Pons (tissue), 1 donor: ENCODE measurements at regions not wholly inside any gene's neighbourhood (a gene's known extent, or its start where the extent isn't known, plus 50 kb on each side); places are given as distances from the start of the nearest gene placed in this dataset.

Experiments
- DNase-seq: peaks from one replicate; pipeline ENCODE4 v3.0.0-alpha.2; 2016; ENCODE audit warnings: low spot score

- DNase-seq, result no peak
These were observed 1445.3 kb upstream of the MIR17HG start for GRCh38 chr13:89902223-89902622.

GRCh38 chr13:89903115-89903514, 1444.4 kb upstream of the MIR17HG start:
- DNase-seq, result no peak

- DNase-seq, result no peak
These were observed 1437.3 kb upstream of the MIR17HG start for GRCh38 chr13:89910166-89910565.

GRCh38 chr13:89916551-89916950, 1430.9 kb upstream of the MIR17HG start:
- no peak for DNase-seq

GRCh38 chr13:89920461-89920860, 1427.0 kb upstream of the MIR17HG start:
- no peak for DNase-seq

- no peak for DNase-seq
These were observed 1424.4 kb upstream of the MIR17HG start for GRCh38 chr13:89923052-89923451.

GRCh38 chr13:89923736-89924135, 1423.8 kb upstream of the MIR17HG start:
- no peak for DNase-seq

- DNase-seq, result peak; percentile 40
These were observed 1422.4 kb upstream of the MIR17HG start for GRCh38 chr13:89925107-89925506.

- DNase-seq, result no peak
These were observed 1416.6 kb upstream of the MIR17HG start for GRCh38 chr13:89930861-89931260.

GRCh38 chr13:89932902-89933301, 1414.6 kb upstream of the MIR17HG start:
- no peak for DNase-seq

- no peak for DNase-seq
These were observed 1411.2 kb upstream of the MIR17HG start for GRCh38 chr13:89936256-89936655.

GRCh38 chr13:89937420-89937819, 1410.1 kb upstream of the MIR17HG start:
- DNase-seq, result no peak

- no peak for DNase-seq
These were observed 1407.1 kb upstream of the MIR17HG start for GRCh38 chr13:89940383-89940782.

- DNase-seq, result no peak
These were observed 1404.3 kb upstream of the MIR17HG start for GRCh38 chr13:89943139-89943538.

- no peak for DNase-seq
These were observed 1397.3 kb upstream of the MIR17HG start for GRCh38 chr13:89950225-89950624.

GRCh38 chr13:89951341-89951740, 1396.1 kb upstream of the MIR17HG start:
- DNase-seq, result no peak

GRCh38 chr13:89953581-89953980, 1393.9 kb upstream of the MIR17HG start:
- DNase-seq, result no peak

- no peak for DNase-seq
These were observed 1391.7 kb upstream of the MIR17HG start for GRCh38 chr13:89955773-89956172.

- no peak for DNase-seq
These were observed 1388.4 kb upstream of the MIR17HG start for GRCh38 chr13:89959074-89959473.

- no peak for DNase-seq
These were observed 1382.2 kb upstream of the MIR17HG start for GRCh38 chr13:89965252-89965651.

- no peak for DNase-seq
These were observed 1381.0 kb upstream of the MIR17HG start for GRCh38 chr13:89966524-89966923.

GRCh38 chr13:89967701-89968100, 1379.8 kb upstream of the MIR17HG start:
- DNase-seq, result no peak

- DNase-seq, result peak; percentile 22
These were observed 1379.0 kb upstream of the MIR17HG start for GRCh38 chr13:89968470-89968869.

- no peak for DNase-seq
These were observed 1377.2 kb upstream of the MIR17HG start for GRCh38 chr13:89970353-89970709.

GRCh38 chr13:89977203-89977602, 1370.3 kb upstream of the MIR17HG start:
- DNase-seq, result no peak
